ENCODE measurements at regions not wholly inside any gene's neighbourhood (a gene's known extent, or its start where the extent isn't known, plus 50 kb on each side); places are given as distances from the start of the nearest gene placed in this dataset.
A peak's percentile ranks its signal among the peaks of the same experiment; 100 is the strongest.

GRCh38 chr18:41829647-41830516, 125.2 kb upstream of the PIK3C3 start:
- no peak for DNase-seq

- DNase-seq, result no peak
Observed at GRCh38 chr18:41828137-41828536, 126.9 kb upstream of the PIK3C3 start.

GRCh38 chr18:41820784-41821183, 134.2 kb upstream of the PIK3C3 start:
- DNase-seq, result no peak

- DNase-seq, result no peak
Observed at GRCh38 chr18:41818381-41819355, 136.4 kb upstream of the PIK3C3 start.

GRCh38 chr18:41814651-41815050, 140.4 kb upstream of the PIK3C3 start:
- DNase-seq, result no peak

- no peak for DNase-seq
Observed at GRCh38 chr18:41809652-41810051, 145.4 kb upstream of the PIK3C3 start.

- no peak for DNase-seq
Observed at GRCh38 chr18:41805341-41805740, 149.7 kb upstream of the PIK3C3 start.

GRCh38 chr18:41798879-41799278, 156.2 kb upstream of the PIK3C3 start:
- DNase-seq, result no peak

- DNase-seq, result no peak
Observed at GRCh38 chr18:41790687-41791086, 164.3 kb upstream of the PIK3C3 start.

GRCh38 chr18:41789001-41789400, 166.0 kb upstream of the PIK3C3 start:
- no peak for DNase-seq

GRCh38 chr18:41783879-41784278, 171.2 kb upstream of the PIK3C3 start:
- DNase-seq, result no peak

- DNase-seq, result no peak
Observed at GRCh38 chr18:41783065-41783818, 171.8 kb upstream of the PIK3C3 start.

GRCh38 chr18:41771973-41772372, 183.1 kb upstream of the PIK3C3 start:
- no peak for DNase-seq

GRCh38 chr18:41769265-41769664, 185.8 kb upstream of the PIK3C3 start:
- DNase-seq, result no peak

- no peak for DNase-seq
Observed at GRCh38 chr18:41768467-41768866, 186.6 kb upstream of the PIK3C3 start.

GRCh38 chr18:41767960-41768359, 187.1 kb upstream of the PIK3C3 start:
- DNase-seq, result no peak

- DNase-seq, result no peak
Observed at GRCh38 chr18:41765460-41765859, 189.6 kb upstream of the PIK3C3 start.

- DNase-seq, result no peak
Observed at GRCh38 chr18:41763361-41763760, 191.7 kb upstream of the PIK3C3 start.

- DNase-seq, result peak; percentile 3 to 11
Observed at GRCh38 chr18:41761333-41762018, 193.6 kb upstream of the PIK3C3 start.

- DNase-seq, result no peak
Observed at GRCh38 chr18:41758534-41758933, 196.5 kb upstream of the PIK3C3 start.

- no peak for DNase-seq
Observed at GRCh38 chr18:41756141-41756540, 198.9 kb upstream of the PIK3C3 start.

- DNase-seq, result no peak
Observed at GRCh38 chr18:41754332-41754731, 200.7 kb upstream of the PIK3C3 start.

Measured in inflammatory macrophage treated with lipopolysaccharide for 1 hour (primary cell).